Prostate gland (tissue), 2 donors: ENCODE measurements at regions not wholly inside any gene's neighbourhood (a gene's known extent, or its start where the extent isn't known, plus 50 kb on each side); places are given as distances from the start of the nearest gene placed in this dataset.

Experiments
- CTCF ChIP-seq, 4 experiments: fragments of 200-600 bp in 2 of 4; fragments of 450-650 bp in 2 of 4; sonication (generic) in 2 of 4; IDR thresholded peaks; 1 replicate in 3 of 4; 2 replicates in 1 of 4; pipeline ENCODE4 v1.5.1; 2016 to 2019; ENCODE audit warnings: antibody characterized with exemption in 4 of 4, mild to moderate bottlenecking in 2 of 4, moderate library complexity in 2 of 4
- POLR2A ChIP-seq: fragments of 450-650 bp; IDR thresholded peaks from one replicate; pipeline ENCODE4 v1.6.1; 2016; ENCODE audit warnings: antibody characterized with exemption, mild to moderate bottlenecking
- POLR2AphosphoS5 ChIP-seq: sonication (generic); formaldehyde crosslinking; IDR thresholded peaks from one replicate; pipeline ENCODE4 v1.6.1; 2017; ENCODE audit warnings: antibody characterized with exemption

- TF ChIP-seq CTCF (IDR thresholded peaks at IDR 0.05) (no peak), POLR2AphosphoS5 (no peak), POLR2A (no peak)
Observed at GRCh38 chr13:108000998-108001397, 214.3 kb downstream of the LIG4 start.
